ENCODE measurements at regions not wholly inside any gene's neighbourhood (a gene's known extent, or its start where the extent isn't known, plus 50 kb on each side); places are given as distances from the start of the nearest gene placed in this dataset.

- H3K4me3 ChIP-seq (ENCODE audit: low read depth, poor library complexity, severe bottlenecking), result no peak overlapping the region
- DNase-seq (ENCODE audit: low spot score in 2 of 2), result no peak
- TF ChIP-seq POLR2A (IDR thresholded peaks at IDR 0.05) (no peak), CTCF (IDR thresholded peaks at IDR 0.05) (no peak)
- intact Hi-C loops (cut with DNase I; ENCODE audit: low total_unique reads), result no loop called here
Observed at GRCh38 chr10:36574207-36574606, 551.2 kb upstream of the ANKRD30A start.

GRCh38 chr10:36573246-36573645, 552.2 kb upstream of the ANKRD30A start:
- no peak for TF ChIP-seq CTCF (IDR thresholded peaks at IDR 0.05)
- no peak for TF ChIP-seq POLR2A (IDR thresholded peaks at IDR 0.05)
- 34 to 50% methylated on average over 2 of the region's 2 CpGs for WGBS, 2 donors
- intact Hi-C loops (cut with DNase I; ENCODE audit: low total_unique reads), result no loop called here

GRCh38 chr10:36564433-36564832, 561.0 kb upstream of the ANKRD30A start:
- DNase-seq (ENCODE audit: low spot score in 2 of 2), result no peak
- TF ChIP-seq POLR2A (IDR thresholded peaks at IDR 0.05), result no peak
- TF ChIP-seq CTCF (IDR thresholded peaks at IDR 0.05), result no peak
- WGBS, 2 donors, result 69 to 70% methylated on average over 4 of the region's 4 CpGs
- intact Hi-C loops (cut with DNase I; ENCODE audit: low total_unique reads), result no loop called here
- no peak overlapping the region for H3K4me3 ChIP-seq (ENCODE audit: low read depth, poor library complexity, severe bottlenecking)

More at GRCh38 chr10:36573246-36573645, 552.2 kb upstream of the ANKRD30A start:
- no peak overlapping the region for H3K4me3 ChIP-seq (ENCODE audit: low read depth, poor library complexity, severe bottlenecking)
- no peak for DNase-seq (ENCODE audit: low spot score in 2 of 2)

GRCh38 chr10:36559412-36560400, 565.7 kb upstream of the ANKRD30A start:
- TF ChIP-seq CTCF (IDR thresholded peaks at IDR 0.05), result no peak
- TF ChIP-seq POLR2A (IDR thresholded peaks at IDR 0.05), result no peak
- 41 to 51% methylated on average over 8 of the region's 8 CpGs for WGBS, 2 donors
- no peak for DNase-seq (ENCODE audit: low spot score in 2 of 2)
- H3K4me3 ChIP-seq (ENCODE audit: low read depth, poor library complexity, severe bottlenecking), result no peak overlapping the region
- intact Hi-C loops (cut with DNase I; ENCODE audit: low total_unique reads), result no loop called here

GRCh38 chr10:36556468-36556867, 568.9 kb upstream of the ANKRD30A start:
- TF ChIP-seq CTCF (IDR thresholded peaks at IDR 0.05) (no peak), POLR2A (IDR thresholded peaks at IDR 0.05) (no peak)
- WGBS, 2 donors, result 23 to 26% methylated on average over 2 of the region's 2 CpGs
- no peak overlapping the region for H3K4me3 ChIP-seq (ENCODE audit: low read depth, poor library complexity, severe bottlenecking)
- DNase-seq (ENCODE audit: low spot score in 2 of 2), result no peak
- intact Hi-C loops (cut with DNase I; ENCODE audit: low total_unique reads), result no loop called here

Data from lower leg skin (tissue), 4 donors.